Suppressor macrophage treated with lipopolysaccharide for 1 hour (primary cell): ENCODE measurements at regions not wholly inside any gene's neighbourhood (a gene's known extent, or its start where the extent isn't known, plus 50 kb on each side); places are given as distances from the start of the nearest gene placed in this dataset.

Experiments
- DNase-seq, 3 donors: peaks; one replicate each; pipeline ENCODE4 v3.0.0-alpha.2; 2020 to 2022

DNA sequence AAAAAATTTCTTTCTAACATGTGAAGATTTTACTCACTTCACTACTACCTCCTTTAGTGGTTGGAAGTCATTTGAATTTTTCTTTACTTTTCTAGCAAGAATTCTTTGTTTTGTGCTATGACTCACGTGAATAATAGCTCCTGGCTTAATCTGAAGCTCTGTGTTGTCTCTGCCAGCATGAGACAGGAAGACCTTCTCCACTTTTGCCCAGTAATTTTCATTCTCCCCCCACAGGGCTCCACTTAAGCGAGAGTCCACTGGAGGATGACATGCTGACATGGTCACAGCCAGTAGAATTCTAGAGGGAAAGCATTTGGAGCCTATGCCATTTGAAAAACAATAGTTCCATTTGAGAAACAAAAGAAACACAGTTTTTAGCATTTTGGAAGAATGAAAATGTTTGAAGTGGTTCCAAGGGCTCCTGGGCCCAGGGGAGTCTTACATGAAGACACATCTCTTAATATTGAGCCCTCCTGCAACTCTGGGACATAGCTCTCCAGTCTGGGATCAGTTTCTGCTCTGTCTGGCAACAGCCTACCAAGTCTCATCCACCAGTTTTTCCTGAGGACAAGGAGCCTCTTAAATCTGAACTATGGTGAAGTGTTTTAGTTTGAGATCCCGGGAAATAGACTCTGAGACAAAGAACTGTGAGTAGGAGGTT lies 231.4 kb downstream of the PAX1 start:
- DNase-seq = no peak

DNA sequence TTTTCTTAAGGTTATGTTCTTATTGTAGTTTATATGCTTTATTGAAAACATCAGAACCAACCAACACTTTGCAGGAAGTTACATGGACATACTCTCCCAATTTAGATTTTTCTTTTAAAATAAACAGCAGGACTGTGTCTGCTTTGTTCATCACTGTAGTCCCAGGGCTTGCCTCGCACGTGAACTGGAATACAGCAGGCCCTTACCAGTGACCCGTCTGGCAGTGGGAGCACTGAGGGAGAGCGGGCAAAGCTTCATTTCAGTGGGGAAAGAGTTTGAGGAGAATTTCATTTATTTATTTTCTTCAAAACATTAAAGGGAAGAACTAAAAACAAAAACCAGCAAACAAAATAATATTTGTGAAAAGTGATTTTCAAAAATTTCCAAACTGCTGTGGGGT lies 230.8 kb downstream of the PAX1 start:
- no peak for DNase-seq

DNA sequence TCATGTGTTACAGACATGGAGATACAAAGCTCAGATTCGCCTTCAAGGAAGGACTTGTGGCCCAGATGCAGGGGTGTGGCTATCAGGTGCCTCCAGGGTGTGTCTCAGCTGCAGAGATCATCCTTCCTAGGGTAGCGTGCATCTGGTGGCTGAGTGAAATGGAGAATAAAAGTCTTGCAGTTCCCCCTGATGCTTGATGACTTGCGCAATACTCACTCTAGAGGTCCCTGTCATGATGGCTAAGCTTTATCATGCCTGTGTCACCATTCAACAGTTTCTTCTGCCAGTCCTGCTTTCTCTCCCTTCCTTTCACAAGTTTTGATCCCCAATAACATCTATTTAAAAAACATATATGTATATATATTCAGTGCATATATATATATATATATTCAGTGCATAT lies 228.1 kb downstream of the PAX1 start:
- no peak for DNase-seq

DNA sequence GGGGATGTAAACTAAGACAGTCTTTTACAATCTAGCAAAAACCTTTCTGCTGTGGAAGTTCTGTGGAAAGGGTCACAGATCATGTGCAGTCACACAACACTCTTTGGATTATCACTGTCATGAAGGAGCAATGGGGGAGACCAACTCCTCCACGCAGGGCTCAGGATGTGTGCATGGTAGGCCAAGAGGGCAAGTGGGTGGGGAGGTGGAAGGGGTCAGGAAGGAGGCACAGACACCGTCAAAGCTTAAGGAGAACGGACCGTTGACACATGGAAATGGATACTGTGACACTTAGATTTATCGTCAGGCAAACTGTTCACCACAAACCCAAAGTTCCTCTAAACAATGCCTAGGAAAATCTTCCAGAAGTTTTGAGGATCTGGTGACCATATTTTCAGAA lies 215.8 kb downstream of the PAX1 start:
- DNase-seq = no peak

DNA sequence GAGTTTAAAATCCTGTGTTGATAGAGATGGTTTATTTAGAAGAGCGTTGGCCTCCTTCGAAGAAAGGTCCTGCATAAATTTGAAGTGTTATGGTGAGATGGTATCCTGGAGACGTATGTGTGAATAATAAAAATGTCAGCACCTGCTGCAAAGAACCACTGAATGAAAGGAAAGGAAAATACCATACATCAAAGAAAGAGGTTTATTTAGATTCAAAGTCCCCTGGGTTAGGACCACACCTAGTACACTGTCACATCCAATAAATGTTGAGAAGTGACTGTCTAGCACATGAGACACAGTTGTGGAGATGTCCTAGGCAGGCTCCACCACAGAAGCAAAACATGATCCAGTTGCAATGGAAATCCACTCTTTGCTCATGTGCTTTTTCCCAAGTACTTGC lies 214.7 kb downstream of the PAX1 start:
- no peak for DNase-seq

DNA sequence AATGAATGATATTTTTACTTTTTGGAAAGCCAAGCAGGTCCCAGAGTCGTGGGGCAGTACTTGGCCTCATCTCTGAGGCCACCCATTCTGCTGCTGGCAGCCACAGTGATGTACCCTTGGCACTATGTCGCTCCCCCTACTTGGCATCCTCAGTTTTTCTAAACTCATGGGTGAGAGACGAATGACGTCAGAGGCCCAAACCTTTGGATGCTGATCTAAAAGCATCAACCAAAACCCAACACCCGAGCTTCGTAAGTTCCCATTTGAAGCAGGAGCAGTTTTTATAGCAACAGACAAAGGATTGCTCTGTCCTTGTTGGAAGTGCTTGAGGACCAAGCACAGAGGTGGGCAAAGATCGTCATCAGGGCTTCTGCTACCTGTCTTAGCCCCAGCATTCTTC lies 212.9 kb downstream of the PAX1 start:
- DNase-seq = no peak

DNA sequence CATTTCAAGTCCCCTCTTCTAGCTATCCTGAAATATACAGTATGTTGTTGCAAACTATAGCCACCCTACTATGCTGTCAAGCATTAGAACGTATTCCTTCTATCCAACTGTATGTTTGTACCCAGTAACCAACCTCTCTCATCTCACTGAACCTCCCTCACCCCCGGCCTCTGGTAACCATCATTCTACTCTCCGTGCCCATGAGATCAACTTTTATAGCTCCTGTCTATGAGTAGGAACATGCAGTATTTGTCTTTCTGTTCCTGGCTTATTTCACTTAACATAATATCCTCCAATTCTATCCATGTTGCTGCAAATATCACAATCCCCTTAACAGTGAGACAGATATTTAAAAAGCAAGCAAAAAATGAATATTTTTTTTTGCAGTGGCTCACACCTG lies 196.9 kb downstream of the PAX1 start:
- no peak for DNase-seq

DNA sequence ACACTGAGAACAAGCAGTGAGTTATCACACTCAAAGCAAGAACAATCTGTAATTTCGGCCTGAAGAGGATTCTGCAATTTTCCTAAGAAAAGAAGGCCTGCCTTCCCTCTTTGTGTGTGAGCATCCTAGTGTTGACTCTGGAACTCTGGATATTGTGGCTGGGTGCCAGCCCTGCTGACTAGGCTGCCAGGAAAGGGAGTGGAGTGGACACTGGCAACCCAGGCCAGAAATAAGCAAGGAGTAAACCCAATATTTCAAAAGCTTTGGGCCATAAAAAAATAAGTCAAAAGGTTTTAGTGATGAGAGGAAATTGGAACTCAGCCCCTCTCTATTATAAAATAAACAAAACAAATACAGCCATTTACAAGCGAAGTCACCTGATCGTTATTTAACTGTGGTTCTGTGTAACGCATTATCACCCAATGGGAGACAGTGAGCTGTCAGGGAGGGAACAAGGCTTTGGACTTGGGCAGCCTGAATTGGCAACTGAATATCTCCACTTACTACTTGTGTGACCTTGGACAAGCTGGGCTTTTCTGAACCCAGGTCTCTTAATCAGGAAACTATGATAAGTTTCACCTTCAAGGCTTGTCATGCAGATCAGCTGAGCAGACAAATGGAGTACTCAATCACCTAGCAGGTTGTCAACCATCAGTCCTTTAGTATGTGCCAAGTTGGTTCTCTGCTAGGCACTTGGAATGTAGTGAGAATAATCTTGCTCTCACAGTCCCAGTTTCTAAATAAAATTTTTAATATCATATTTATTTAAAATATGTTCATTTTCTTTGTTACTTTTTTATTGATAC lies 196.2 kb downstream of the PAX1 start:
- no peak for DNase-seq

DNA sequence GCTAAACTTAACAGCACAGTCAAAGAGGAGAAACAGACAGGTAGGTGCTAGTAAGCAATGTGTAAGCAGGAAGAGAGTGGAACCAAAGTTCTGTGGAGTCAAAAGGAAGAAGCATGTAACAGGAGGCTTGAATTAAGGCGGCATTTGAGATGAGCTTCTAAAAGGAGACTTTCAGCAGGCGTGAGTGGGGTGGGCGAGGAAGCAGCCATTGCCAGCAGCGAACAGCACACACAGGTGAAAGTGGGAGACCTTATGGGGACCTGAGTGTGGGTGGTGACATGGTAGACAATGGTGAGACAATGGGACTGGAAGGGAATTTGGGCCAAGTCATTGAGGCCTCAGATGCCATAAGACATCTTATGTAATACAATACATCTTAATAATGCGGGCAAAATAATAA lies 195.0 kb downstream of the PAX1 start:
- DNase-seq = no peak

DNA sequence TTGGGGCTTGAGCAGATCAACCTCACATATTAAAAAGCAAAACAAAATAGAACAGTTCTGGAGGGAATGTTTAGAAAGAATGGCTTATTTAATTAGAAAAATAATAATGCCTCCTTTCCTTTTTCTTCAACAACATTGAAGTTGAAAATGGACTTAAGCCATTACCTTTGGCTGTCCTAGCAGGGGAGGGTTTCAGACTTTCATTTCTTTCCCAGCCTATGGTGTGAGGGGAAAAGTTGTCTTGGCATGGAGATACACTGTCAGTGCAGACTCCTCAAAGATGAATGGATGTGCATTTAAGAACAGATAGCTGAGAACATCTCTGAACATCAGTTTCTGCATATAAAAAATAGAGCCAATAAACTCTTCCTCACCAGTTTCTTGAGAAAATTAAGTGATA lies 169.5 kb downstream of the PAX1 start:
- DNase-seq = no peak

DNA sequence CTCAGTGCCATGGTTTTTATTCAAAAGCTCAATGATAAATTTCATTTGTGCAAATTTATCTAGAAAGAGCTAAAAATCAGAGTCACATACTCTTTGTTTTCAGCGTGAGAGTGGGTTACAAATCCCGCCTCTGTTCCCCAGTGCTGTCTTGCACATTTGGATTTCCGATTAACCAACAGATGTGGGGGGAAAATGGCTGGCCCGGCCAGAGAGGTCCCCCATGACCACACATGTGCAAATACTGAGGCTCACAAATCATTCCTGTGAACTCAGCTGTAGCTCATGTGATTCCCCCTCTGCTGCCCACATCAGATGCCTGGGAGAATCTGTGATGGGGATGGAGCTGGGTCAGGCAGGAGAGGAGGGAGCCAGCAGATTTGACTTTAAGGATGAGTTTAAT lies 168.7 kb downstream of the PAX1 start:
- DNase-seq = no peak

DNA sequence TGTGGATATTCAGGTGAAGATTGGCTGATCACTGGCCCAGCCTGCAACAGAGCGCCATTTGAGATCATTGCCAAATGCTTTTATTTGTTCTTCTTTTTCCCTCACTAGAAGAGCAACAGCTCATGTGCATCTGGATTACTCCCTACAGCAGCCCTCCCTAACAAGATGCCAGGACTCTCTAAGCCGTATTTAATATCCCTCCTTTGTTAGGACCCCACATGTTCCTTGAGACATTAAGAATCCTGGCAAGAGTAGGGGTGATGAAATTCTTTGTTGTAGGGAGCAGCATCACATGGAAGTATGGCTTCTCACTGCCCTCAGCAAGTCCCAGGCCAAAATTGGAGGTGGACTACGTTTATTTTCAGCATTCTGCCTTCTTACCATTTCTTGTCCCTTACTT lies 167.8 kb downstream of the PAX1 start:
- DNase-seq = no peak

DNA sequence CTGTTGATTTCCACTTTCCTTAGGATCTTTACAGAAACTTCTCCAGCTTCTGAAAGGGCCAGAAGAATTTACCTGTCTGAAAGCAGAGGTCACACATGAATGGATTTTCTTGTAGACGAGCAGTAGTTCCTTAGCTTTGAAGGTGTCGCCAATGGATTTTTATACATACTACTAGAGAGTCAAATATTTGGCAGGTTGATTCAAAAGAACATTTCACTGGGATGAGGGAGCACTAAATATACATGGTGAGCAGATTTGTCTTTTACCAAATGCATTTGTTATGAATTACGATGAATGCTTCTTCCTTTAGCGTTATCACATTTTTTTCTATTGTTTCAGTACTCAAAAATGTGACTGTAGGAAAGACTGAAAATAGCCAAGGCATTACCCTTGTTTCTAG lies 162.3 kb downstream of the PAX1 start:
- DNase-seq = no peak

DNA sequence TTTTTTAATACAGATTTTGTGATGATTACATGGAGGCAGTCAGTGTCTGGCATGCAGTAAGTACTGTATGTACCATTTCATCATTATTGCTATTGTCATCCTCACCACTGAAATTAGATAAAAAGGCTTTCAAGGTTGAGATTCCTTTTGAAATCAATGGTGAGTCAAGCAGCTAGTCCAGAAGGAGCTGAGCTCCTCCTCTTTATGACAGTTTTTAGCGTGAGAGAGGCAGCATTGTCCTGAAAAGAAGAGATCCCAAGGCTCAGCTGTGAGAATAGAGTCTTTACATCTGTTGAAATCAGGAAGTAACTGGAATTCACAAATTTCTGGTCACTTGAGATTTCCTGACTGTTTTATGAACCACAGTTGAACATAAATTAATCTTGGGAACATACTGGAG lies 161.9 kb downstream of the PAX1 start:
- no peak for DNase-seq

DNA sequence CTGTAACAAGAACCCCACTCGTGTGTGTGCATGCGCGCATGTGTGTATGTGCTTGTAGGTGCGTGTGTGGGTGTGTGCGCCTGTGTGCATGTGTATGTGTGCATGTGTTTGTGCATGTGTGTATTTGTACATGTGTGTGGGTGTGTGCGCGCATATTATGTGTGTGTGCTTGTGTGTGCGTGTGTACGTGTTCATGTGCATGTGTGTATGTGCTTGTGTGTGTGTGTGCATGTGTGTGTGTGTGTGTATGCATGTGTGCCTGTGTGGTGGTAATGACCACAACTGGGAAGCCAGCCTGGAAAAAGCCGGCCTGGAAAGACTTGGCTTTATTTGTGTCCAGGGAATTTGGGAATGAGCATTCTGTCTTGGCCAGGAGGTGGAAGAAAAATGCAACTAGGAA lies 157.5 kb downstream of the PAX1 start:
- DNase-seq = no peak

DNA sequence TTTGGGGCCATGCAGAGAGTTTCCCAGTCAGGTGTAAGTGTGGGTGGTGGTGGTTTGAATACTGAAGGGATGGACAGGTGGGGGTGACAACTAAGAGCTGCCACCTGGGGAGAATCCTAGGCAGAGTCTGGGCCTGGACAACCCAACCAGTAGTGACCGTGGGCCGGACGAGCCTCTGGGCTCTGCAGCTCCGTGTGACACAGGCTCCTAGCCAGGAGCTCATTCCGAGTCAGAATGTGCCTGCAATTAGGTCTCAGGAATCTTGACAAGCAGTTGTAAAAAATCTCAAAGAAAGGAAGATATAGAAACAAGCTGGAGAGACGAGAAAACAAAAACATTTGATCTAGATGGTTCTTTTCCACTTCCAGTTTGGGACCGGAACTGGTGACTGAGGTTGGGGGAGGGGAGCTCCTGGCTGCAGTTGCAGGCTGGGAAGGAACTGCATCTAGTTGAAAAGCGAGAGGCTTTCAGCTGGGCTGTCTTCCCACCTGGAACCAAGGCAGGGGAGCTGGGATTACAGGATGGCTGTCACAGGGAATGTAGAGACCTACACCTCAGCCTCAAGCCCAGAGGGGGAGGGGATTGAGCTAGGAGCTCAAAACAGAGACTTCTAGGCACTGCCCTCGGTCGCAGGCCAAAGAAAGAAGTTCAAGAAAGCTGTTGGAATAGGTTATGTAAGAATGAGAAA lies 156.9 kb downstream of the PAX1 start:
- no peak for DNase-seq

DNA sequence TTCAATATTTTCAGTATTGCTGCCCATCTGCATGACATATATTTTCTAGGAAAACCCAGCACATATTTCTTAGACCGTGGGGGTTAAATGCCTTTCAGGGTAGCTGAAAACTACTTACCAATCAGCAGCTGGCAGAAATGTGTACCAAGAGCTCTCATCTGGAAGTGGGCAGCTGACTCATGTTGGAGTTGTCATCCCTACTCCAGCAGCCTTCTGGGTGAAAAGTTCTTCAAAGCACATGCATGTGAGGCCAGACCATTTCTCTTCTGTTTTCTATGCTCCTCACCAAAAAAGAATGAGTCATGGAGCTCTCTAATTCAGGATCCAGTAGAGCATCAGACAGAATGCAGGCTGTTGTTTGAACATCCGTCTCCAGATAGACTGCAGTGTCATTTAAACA lies 135.5 kb downstream of the PAX1 start:
- no peak for DNase-seq

DNA sequence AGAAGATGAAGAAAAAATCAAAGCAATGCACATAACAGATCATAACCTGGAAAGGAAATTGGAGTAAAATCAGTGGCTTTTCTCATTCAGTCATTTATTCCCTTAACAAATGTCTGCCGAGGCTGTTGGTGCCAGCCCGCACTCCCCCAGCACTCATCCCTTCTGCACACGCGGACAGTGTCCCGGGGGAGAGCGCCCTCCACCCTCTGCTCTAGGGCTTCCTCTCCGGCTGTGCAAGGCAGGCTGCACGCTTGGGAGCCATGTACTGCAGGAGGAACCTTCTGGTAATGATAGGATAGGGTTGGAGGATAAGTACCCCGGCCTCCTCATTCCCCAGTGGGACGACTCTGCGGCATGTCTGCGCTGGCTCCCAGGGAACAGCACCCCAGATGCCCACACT lies 134.5 kb downstream of the PAX1 start:
- DNase-seq = no peak

DNA sequence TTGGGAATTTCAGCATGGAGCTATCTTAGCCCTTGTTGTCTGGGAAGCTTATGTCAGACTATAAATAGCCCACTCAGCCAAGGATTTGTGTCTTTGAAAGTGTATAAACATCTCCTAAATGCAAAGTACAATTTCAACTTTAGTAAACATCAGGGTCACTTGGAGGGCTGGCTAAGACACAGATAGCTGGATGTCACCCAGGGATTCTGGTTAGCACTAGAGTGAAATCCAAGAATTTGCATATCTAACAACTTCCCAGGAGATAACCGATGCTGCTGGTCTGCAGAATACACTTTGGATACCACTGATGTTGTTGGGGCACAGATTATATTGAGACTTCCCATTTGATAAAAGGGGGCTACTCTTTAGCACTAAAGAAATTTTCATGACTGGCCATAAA lies 130.9 kb downstream of the PAX1 start:
- DNase-seq = no peak

DNA sequence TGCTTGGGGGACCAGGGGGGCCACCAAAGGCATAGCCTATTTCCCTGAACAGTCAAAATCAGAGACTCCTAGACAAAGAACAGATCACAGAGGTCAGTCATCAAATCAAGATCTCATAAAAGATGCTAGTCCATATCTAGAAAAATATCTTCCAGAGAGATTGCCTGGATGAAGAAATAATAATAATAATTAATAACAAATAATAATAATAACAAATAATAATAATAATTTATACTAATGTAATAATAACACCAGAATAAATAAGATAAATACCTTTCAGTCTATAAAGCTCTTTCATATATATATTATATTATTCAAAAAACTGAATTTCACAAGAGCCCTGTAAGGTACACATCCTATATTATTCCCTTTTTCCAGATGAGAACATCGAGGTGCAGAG lies 129.6 kb downstream of the PAX1 start:
- no peak for DNase-seq

DNA sequence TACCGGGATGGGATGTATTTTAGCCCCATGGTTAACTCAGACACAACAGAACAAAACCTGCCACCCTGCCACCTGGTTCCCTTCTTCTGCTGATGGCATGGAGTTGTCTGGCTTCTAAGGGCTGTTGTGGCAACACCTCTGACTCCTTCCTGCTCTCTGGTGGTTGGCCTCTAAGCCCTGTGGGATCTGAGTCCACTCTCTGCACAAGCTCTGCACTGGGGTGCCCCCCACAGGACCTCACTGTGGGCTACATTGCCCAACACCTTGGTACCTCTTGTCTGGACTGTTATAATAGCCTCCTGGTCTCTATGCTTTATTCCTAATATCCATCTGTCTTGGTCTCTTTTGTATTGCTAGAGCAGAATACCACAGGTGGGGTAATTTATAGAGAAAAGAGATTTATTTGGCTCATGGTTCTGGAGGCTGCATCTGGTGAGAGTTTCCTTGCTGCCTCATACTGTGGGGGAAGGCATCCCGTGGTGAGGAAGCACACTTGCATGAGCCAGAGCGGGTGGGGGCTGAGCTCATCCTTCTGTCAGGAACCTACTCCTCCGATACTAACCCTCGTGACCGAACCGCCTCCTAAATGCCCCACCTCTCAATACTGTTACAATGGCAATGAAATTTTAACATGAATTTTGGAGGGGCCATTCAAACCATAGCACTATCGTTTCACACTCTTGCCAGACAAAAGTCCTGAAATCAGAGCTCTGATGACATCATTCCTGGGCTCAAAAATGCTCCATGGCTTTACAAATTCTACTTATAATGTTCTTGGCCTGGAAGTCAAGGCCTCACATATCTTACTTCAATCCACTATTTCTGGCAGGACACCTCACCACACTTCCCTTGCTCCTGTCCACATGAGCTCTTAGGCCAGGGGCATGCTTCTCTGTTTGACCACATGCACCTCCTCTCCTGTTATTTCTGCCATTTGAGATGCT lies 127.2 kb downstream of the PAX1 start:
- no peak for DNase-seq

DNA sequence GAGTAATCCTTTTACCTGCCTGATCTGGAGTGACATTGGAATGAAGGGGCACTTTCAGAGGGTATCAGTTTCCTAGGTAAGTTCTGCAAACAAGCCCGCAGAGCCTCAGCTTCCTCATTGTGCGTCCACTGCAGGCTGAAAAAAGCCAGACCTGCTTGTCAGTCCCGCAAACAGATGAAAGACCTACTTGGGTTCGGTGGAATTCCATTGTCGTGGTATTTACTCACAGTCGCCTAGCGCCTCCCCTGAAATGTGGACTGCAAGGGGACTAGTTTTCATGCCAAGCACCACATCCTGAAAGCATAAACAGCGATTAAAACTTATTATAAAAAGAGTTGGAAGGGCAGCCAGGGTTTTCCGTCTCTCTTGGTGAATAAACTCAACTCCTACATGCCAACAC lies 121.5 kb downstream of the PAX1 start:
- DNase-seq = no peak

DNA sequence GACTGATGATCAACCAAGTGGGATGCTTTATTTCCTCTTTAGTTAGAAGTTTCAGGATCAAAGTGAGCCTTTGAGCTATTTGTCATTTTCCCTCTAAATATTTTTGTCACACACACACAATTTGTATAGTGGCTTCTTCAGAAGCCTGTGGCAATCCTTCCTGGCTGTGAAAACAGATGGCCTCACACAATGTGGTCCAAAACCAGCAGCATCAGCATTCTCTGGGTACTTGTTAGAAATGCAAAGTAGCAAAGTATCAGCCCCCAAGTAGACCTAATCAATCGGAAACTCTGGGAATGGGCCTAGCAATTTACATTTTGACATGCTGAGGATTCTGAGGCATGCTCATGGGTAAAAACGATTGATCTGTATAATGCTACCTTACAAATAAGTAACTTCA lies 115.9 kb downstream of the PAX1 start:
- DNase-seq = no peak
